HG02798 (cell line): ENCODE measurements at regions not wholly inside any gene's neighbourhood (a gene's known extent, or its start where the extent isn't known, plus 50 kb on each side); places are given as distances from the start of the nearest gene placed in this dataset.
"Not testable (repeated sequence)": the region's sequence is repeated elsewhere in the genome, so short reads cannot be mapped to it uniquely, and the experiment has no call there.

Experiments used
- ATAC-seq: cut with Tn5 transposase; IDR thresholded peaks from one replicate; pipeline ENCODE4 v1.9.1; 2021; ENCODE audit warnings: mild to moderate bottlenecking; ENCODE audit not compliant: unreplicated experiment, poor library complexity

DNA sequence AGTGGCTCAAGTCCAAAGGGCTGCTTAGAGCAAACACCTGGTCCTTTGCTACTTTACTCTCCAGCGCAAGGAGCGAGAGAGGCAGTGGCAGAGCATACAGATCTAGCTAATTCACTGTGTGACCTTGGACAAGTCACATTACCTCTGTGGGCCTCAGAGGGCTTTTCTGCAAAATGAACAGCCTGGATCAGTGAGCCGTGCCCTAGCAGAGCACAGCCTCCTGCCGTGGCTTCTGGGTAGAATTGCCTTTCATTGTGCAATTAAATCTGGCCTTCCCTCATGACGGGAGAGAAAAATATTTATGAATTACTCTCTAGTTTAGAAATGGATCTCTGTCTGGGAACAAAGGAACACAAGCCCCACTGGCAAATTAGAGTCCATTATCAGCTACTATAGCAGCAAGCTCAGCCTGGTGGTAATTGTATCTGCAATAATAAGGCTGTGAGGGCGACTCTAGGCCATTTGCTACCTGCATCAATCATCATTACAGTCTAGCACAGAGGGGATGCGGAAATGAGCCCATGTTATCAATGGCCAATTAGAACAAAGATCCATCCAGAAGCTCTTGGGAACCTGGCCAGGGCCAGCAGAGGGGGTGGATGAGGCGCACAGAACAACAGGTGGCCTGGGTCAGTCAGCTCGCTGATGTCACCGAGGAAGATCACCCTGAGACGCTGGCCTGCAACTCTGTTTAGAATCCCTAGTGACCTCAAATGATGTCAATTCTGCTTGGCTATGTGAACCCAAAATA, 114.2 kb upstream of the LY86 start:
- ATAC-seq: no peak

DNA sequence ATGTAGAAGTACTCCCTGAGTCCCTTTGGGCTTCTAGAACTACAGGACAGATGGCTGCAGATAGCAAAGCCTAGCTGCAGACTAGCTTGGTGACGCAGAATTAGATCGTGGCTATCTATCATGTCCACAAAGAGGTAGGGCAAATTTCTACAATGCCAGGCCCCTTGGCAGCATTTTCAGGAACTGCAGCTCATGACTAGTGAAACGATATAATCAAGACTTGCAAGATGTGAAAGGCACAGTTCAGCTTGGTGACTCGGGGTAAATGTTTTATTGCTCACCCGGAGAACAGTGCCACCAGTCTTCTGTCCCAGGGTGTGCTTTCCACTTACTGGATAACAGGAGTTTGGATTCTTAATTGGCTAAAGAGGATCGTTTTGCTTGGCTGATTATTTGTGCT, 108.7 kb upstream of the LY86 start:
- no peak for ATAC-seq

DNA sequence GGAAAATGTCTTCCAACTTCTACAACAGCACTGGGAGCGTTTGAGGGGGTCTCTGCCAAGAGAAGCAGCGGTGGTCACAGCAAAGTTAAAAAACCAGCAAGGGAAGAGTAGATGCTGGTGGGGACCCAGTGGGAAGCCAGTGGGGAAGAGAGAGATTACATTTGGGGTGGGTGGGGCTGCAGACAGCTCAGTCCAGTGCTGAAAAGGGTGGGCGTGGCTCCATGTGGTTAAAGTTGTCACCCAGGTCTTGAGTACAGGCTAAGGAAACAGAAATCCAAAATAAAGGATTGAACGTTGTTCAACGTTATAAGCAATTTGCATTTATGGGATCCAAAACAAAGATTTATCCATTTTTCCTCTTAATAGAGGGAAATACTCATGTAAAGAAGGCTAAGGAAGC, 106.3 kb upstream of the LY86 start:
- ATAC-seq: no peak

DNA sequence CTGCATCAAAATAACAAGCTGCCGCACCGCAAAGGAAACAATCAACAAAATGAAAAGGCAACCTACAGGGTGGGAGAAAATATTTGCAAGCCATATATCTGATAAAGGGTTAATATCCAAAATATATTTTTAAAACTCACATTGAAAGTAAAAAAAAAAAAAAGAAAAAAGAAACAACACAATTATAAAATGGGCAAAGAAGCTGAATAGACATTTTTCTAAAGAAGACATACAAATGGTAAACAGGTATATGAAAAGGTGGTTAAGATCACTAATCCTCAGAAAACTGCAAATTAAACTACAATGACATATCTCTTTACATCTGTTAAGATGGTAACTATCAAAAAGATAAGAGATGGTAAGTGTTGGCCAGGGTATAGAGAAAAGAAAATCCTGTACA, 105.4 kb upstream of the LY86 start:
- ATAC-seq: no peak

DNA sequence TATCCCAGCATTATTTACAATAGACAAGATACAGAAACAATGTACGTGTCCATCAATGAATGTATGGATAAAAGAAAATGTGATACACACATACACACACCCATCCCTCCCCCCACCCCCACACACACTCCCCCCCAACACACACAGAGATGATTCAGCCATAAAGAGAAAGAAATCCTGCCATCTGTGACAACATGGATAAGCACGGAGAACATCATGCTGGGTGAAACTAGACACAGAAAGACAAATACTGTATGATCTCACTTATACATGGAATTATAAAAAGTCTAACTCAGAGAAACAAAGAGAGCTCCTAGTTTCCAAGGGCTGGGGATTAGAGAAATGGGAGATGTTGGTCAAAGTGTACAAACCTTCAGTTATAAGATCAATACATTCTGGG, 104.8 kb upstream of the LY86 start:
- no peak for ATAC-seq

DNA sequence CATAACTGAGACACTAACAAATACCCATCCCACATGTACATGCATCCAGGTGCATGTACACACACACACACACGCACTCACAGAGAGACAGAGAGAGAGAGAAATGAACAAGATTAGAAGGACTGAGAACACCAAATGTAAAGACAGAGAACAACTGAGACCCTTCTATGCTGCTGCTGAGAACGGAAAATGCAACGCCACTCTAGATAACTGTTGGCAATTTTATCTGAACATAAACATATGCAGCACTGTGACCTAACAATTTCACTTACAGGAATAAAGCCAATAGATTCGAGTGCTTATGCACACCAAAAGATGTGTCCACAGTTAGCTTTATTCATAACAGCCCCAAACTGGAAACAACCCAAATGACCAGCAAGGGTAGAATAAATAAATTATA, 103.8 kb upstream of the LY86 start:
- ATAC-seq: no peak

DNA sequence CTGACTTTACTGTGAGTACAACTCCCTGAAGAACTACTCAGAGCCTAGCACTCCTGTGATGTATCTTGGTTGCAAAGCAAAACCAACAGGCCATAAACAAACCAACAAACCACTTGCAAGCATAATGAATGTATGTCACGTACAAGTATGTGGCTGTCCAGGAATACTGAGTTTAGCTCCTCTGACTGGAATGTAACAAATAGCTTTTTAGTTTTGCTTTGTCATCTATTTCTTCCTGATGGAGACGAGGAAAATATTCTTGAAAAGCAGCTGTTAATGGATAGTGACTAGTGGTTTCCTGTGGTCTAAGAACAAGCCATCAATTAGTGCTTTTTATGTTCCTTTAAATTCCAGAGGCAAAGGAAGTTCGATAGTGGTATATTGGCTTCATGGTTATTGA, 101.9 kb upstream of the LY86 start:
- no peak for ATAC-seq

DNA sequence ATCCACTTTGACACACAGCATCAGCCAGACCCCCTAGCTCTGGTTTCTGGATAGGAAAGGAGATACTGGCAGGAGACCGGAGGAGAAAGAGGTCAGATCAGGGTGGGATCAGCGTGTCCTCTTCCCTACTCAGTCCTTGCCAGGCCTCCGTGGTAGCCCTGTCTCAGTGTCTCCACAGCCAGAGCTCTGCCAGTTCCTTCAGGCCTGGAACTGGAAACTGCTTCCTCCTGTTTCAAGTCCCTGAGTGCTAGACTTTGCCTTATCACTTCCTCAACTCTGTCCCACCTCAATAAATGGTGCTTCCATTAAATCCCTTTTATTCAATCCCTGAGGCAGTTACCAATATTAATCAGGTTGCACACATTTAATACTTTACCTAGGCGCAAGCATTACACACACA, 96.8 kb upstream of the LY86 start:
- ATAC-seq: no peak

DNA sequence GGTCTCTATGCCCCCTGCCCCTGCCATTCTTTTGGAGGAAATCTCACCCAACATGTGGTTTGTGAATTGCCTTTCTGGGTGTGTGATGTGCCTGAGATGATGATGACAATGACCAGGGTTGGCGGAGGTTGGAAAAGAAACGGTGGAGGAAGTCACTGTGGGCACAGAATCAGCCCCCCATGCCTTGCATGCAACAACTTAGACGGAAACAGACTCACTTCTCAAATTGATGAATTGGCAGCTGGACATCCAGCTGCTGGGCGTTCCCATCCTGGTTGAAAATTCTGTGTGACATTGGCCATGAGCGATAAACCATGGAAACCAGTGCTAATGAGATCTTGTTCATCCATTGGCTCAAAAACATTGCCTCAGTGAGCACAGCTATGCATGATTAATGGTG, 95.8 kb upstream of the LY86 start:
- ATAC-seq: no peak

DNA sequence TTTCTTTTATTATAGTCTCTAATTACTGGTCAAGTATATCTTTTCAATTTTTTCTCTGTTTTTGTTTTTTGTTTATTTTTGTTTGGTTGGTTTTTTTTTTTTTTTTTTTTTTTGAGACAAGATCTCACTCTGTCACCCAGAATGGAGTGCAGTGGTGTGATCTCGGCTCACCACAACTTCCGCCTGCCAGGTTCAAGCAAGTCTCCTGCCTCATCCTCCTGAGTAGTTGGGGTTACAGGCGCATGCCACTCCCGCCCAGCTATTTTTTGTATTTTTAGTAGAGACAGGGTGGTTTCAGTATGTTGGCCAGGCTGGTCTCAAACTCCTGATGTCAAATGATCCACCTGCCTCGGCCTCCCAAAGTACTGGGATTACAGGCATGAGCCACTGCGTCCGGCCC, 94.4 kb upstream of the LY86 start:
- ATAC-seq: not testable (repeated sequence)

DNA sequence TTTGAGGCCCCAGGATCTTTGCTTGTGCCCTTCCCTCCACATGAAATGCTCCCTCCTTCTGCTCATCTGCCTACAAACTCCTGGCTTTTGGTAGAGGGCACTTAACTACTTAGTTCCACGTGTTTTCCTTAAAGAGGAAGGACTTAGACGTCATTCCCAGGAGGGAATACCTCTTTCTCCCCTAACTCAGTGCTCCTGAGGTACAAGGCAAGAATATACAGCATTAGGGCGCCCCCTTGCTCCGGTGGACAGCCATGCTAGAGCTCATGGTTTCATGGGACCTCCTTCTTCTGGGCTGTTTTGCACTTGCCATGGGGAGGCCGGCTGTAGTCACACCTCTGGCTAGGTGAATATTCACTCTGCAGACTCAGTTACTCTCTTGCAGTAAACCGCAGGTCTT, 93.8 kb upstream of the LY86 start:
- peak; percentile 62 for ATAC-seq

DNA sequence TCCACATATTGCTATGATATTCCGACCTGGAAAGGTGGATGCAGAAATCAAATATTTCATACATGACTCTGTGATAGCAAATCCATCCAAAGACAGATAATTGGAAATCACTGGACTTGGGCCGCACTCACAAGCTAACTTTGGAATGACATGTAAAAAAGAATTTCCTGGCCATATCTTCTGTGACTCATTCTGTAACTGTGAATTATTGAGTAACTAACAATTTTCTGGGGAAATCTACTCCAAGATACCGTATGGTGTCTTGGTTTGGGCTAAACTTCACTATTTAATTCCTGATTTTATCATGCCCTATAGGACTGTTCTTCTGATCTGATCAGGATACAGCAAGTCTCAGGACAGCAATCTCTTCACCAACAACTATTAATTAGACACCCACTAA, 92.7 kb upstream of the LY86 start:
- ATAC-seq: no peak

DNA sequence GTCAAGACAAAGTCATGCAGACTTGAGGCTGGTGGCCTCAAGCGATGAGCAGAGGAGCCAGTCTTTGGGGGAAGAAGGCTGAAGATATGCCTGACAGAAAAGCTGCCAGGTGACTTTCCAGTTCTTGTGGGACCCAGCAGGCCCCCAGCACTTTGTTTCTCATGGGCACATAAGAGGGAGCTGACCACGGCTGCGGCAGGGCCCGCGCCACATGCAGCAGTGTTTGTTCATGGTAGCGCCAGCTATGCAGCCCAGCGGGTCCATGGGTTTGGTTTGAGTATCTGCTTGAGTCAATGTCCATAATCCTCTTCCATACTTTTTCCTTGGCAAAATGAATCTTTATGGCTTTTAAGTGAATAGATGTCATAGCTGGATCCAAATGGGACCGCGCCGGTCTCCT, 91.0 kb upstream of the LY86 start:
- ATAC-seq: no peak

DNA sequence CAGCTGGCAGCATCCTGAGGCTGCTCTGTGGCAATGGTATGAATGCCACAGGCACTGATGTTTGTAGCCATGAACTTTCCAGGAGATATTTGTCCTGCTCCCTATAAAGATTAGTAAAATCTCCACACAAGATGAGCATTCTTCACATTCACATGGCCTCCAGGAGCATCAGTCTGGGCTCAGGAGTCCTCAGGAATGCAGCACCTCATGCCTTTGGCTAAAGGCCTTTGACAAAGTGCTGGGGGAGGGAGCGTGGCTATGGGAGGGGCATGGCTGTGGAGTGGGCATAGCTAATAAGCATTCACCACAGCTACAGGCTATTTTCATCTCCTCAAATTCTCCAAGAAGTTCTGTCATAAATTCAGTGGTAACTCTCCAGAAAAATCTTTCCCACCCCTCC, 90.5 kb upstream of the LY86 start:
- no peak for ATAC-seq

DNA sequence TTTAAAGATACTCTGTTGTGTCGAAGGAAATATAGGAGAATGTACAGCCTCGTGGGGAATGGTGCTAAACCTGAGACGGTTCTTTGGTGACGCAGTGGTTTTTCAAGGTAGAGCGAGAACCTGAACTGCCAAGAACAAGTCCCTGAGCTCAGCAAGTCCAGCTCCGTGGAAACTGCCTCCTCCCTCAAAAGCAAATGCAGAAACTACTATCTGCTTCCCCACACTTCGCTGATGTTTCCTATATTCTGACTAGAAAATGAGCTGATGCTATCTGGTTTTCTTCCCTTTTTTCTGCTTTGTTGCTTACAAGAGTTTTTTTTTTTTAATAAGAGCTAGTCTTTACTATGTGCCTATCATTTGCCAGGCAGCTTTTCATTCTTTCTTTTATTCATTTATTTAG, 85.3 kb upstream of the LY86 start:
- ATAC-seq: no peak

DNA sequence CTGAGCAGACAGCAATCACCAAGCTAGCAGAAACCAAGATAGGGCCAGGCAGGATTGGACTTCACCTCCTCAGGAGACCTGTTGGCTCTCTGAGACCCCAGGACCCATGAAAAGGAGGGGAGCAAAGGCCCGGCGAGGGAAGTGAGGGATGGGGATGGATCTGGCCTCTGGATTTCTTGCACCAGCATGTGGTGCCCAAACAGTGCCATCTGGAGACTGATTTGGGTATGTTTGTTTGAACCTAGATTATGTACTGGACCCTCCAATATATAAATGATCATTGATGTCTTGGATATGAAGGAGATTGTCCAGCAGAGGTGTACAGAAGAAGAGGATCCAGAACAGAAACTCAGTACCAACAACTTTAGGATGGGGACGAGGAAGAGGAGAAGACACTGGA, 83.4 kb upstream of the LY86 start:
- ATAC-seq: no peak

DNA sequence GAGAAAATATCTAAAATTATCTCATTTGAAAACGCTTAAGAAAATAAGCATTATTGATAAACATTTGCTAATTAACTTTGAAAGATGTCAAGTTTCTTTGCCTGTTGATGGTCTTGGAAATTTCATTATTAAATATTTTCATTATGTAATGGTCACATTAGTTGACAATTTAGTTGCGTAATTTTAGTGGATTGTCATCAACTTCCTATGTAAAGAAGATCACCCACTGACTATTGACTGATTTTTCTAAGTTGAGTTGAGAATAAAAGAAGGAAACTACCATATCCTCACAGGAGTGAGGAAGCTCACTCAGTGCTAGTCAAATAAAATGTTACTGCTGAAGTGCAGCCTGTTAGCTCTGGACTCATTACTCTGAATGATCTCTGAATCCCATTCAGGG, 79.9 kb upstream of the LY86 start:
- ATAC-seq: no peak

DNA sequence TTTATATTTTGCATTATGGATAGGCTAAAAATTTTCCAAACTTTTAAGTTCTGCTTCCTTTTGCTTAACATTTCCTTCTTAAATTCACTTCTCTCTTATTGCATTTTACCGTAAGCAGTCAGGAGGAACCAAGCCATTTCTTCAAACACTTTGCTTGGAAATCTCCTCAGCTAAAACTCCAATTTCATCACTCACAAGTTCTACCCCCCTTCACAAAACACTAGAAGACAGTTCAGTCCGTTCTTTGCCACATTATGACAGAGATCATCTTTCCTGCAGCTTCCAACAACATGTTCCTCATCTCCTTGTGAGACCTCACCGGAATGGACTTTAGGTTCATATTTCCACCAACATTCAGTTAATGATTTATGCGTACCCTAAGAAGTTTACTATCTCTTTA, 79.2 kb upstream of the LY86 start:
- no peak for ATAC-seq

DNA sequence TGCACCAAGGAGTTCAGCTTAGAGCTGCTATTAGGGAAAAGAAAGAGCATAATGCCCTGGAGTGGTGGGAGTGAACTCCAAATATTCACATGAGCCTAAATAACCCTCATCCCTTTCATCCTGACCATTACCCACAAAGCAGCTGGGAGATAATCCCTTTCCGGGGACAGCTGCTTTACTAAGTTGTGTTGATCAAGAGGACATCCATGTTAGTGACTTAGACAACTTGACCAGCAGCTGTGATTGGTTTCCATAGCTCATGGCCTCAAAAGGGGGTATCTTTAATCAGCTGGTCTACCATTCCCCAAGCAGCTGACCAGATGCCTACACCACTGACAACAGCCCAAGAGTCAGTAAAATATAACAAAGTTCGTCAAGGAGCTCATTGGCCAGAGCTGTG, 75.8 kb upstream of the LY86 start:
- no peak for ATAC-seq

DNA sequence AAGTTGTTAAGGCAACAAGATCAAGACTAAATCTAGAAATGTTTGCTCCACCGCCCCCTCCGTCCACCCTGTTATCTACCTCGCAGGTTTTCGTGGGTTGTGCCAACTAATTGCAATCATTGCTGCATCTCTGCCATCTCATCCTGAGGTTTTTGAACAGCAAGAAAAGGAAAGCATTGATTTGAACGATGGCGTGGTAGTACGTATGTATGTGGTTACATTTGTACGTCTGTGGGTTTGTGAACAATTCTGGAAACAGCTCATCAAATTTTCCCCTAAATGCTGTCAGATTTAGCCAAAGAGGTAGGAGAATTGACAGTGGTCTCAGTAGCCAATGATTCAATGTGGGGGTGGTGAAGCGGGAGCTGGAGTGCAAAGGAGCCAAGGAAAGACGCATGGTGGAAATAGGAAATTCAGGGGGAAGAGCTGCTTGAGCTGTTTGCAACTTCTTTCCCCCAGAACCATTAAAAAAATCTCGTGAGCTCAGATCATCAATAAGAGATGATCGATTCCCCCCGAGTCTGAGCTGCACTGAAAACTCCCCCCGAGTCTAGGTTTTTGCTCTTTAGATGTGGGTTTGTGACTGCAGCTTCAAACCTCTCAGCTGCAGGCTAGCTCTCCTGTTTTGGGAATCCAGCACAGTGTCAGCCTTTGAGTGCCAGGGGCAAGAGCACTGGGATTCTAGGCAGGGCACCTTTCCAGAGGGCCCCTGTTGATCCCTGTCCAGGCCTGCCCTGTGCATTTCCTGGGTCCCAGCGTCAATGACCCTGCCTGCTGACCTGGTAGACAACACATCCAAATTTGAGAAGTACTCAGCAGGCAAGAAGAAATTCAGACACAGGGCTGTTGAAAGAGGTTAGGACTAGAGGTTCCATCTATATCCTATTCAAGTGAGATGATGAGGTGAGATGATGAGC, 72.6 kb upstream of the LY86 start:
- peak; percentile 67 for ATAC-seq

DNA sequence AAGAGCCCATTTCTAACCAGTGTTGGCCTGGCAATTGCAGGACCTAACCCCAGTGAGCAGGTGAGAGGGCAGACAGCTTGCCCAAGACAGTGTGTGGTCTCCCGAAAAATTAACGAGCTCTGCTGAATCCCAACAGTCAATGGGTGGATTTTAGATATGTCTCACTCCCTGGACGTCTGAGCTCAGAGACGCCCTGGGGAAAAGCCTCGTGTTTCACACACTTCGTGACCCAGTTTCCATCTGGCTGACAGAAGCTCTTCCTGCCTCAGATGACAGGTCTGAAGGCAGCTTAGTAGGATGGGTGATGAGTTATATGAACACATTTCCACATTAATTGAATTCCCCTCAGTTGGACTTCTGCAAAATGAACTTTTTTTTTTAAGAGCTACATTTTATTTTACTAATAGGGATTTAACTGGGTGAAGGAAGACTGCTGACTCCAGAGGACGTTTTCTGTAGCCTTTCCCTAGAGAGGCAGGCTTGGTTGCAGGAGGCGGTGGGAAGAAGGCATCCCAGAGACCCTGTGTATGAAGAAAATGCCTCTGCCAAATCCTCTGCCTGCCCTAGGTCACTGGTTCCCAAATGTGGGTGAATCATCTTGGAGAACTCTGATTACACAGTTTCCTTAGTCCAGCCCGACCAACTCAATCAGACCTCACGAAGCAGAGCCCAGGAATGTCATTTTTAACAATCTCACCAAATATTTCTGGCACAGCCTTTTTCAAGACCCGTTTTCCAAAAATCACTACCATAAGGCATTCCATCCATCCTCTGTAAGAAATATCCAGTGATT, 71.7 kb upstream of the LY86 start:
- ATAC-seq: no peak
